Pancreas (tissue), 10 donors: ENCODE measurements at regions not wholly inside any gene's neighbourhood (a gene's known extent, or its start where the extent isn't known, plus 50 kb on each side); places are given as distances from the start of the nearest gene placed in this dataset.

ENCODE experiments used
- ATAC-seq, 4 donors: fragments of 200-7000 bp; cut with Tn5 transposase; one replicate each; pipeline versions ENCODE4 v1.8.0 to v1.9.1; 2020; ENCODE audit warnings: mild to moderate bottlenecking in 4 of 4, moderate library complexity in 4 of 4
- DNase-seq, 6 donors: peaks; one replicate each; pipeline ENCODE4 v3.0.0-alpha.2; 2020
- FAIRE-seq: peaks from 2 replicates; lab custom pipeline; 2012; peaks lifted over from hg19 to GRCh38; lab: Jason Lieb, UNC
- H3K27ac ChIP-seq, 4 donors: fragments of 200-600 bp; sonication (generic); 1 replicate in 3 of 4; 2 replicates in 1 of 4; pipeline versions ENCODE4 v1.5.0 to v1.8.0; 2020
- H3K27me3 ChIP-seq, 4 donors: fragments of 200-600 bp; one replicate each; pipeline ENCODE4 v1.8.0; 2021
- H3K36me3 ChIP-seq, 3 donors: fragments of 200-600 bp; sonication (generic) in 1 of 3; one replicate each; pipeline versions ENCODE4 v1.5.0 to v1.8.0; 2020 to 2021
- H3K4me1 ChIP-seq, 3 donors: fragments of 200-600 bp; one replicate each; pipeline ENCODE4 v1.8.0; 2021
- H3K4me3 ChIP-seq, 4 donors: fragments of 200-600 bp; sonication (generic) in 2 of 4; one replicate each; pipeline versions ENCODE4 v1.5.0 to v1.8.0; 2020 to 2021
- H3K9me3 ChIP-seq, 4 donors: fragments of 200-600 bp; one replicate each; pipeline ENCODE4 v1.8.0; 2021
- CTCF ChIP-seq, 4 donors: fragments of 200-600 bp; sonication (generic) in 3 of 4; IDR thresholded peaks; one replicate each; pipeline versions ENCODE4 v1.5.0 to v1.8.0; 2021; ENCODE audit warnings: antibody characterized with exemption in 4 of 4
- WGBS, 2 donors: extraction: QIAGEN DNeasy Blood & Tissue Kit; methylation state at CpG; one replicate each; pipeline ENCODE4 v1.1.7; 2013; 5-methylcytosine and 5-hydroxymethylcytosine counted together
- intact Hi-C, 3 donors: fragments of 100-400 bp; cut with DNase I; formaldehyde crosslinking; loops; one replicate each; pipeline versions ENCODE4 v1.11.1 to v1.14.2; 2022
- donor health status: healthy with polysubstance abuse.
- donor health status: DM: no; HTN: no; CAD: no; lungs with moderate emphysema.
- donor health status: DM: no; HTN: no; CAD: no.
- donor health status: control.
- donor health status: control.
- donor health status: Bipolar disorder and iron deficiency.
- donor health status: DM: yes; HTN: yes; CAD: no.
- donor health status: DM: no; HTN: no; CAD: no.
- donor health status: DM: no; HTN: no; CAD: no.
- donor health status: DM: yes; HTN: yes; CAD: no.

GRCh38 chr1:4087530-4088420 is 187.7 kb upstream of the C1orf174 start:
- no peaks in the 10 kb centered on the region for H3K36me3 ChIP-seq
- no peak overlapping the region for H3K4me3 ChIP-seq
- DNase-seq (no peak), ATAC-seq (no peak), FAIRE-seq (no peak)
- H3K27ac ChIP-seq = no peak overlapping the region
- peaks cover 0 to 7% (median 4%) of the 10 kb centered on the region in 3 donors for H3K4me1 ChIP-seq
- intact Hi-C loops = no loop called here
- H3K9me3 ChIP-seq = no peaks in the 10 kb centered on the region
- 70 to 75% methylated on average over 9 of the region's 9 CpGs for WGBS, 2 donors
- no peak for TF ChIP-seq CTCF (IDR thresholded peaks at IDR 0.05)
- no peaks in the 10 kb centered on the region for H3K27me3 ChIP-seq

GRCh38 chr1:4088676-4089075 is 188.6 kb upstream of the C1orf174 start:
- 77 to 79% methylated on average over 15 of the region's 15 CpGs for WGBS, 2 donors
- TF ChIP-seq CTCF (IDR thresholded peaks at IDR 0.05) = no peak
- no peak for FAIRE-seq
- Histone ChIP-seq H3K36me3 (no peaks in the 10 kb centered on the region), H3K4me1 (peaks cover 0 to 7% (median 4%) of the 10 kb centered on the region in 3 donors), H3K27ac (no peak overlapping the region), H3K4me3 (no peak overlapping the region), H3K9me3 (no peaks in the 10 kb centered on the region), H3K27me3 (no peaks in the 10 kb centered on the region)
- no peak for DNase-seq
- intact Hi-C loops = no loop called here
- no peak for ATAC-seq

- intact Hi-C loops = no loop called here
- FAIRE-seq (no peak), ATAC-seq (no peak), DNase-seq (no peak)
- Histone ChIP-seq H3K27me3 (no peaks in the 10 kb centered on the region), H3K9me3 (no peaks in the 10 kb centered on the region), H3K4me1 (peaks cover 0 to under 1% (median 0%) of the 10 kb centered on the region in 3 donors), H3K36me3 (no peaks in the 10 kb centered on the region), H3K4me3 (no peak overlapping the region), H3K27ac (no peak overlapping the region)
- WGBS, 2 donors = 75 to 78% methylated on average over 15 of the region's 15 CpGs
- TF ChIP-seq CTCF (IDR thresholded peaks at IDR 0.05) = no peak
These were observed 189.5 kb upstream of the C1orf174 start for GRCh38 chr1:4089421-4090175.

- intact Hi-C loops = no loop called here
- no peak for DNase-seq
These were observed 190.5 kb upstream of the C1orf174 start for GRCh38 chr1:4090556-4090955.

More at GRCh38 chr1:4090556-4090955, 190.5 kb upstream of the C1orf174 start:
- 45 to 49% methylated on average over 5 of the region's 5 CpGs for WGBS, 2 donors
- ATAC-seq (no peak), FAIRE-seq (no peak)
- Histone ChIP-seq H3K4me1 (no peaks in the 10 kb centered on the region), H3K36me3 (no peaks in the 10 kb centered on the region), H3K9me3 (no peaks in the 10 kb centered on the region), H3K4me3 (no peak overlapping the region), H3K27ac (no peak overlapping the region), H3K27me3 (no peaks in the 10 kb centered on the region)
- TF ChIP-seq CTCF (IDR thresholded peaks at IDR 0.05) = no peak
